HG03280 (cell line): ENCODE measurements at regions not wholly inside any gene's neighbourhood (a gene's known extent, or its start where the extent isn't known, plus 50 kb on each side); places are given as distances from the start of the nearest gene placed in this dataset.
"Not testable (repeated sequence)": the region's sequence is repeated elsewhere in the genome, so short reads cannot be mapped to it uniquely, and the experiment has no call there.

Experiments
- ATAC-seq: cut with Tn5 transposase; IDR thresholded peaks from one replicate; pipeline ENCODE4 v1.9.1; 2021; ENCODE audit warnings: mild to moderate bottlenecking, moderate library complexity; ENCODE audit not compliant: unreplicated experiment

- ATAC-seq = not testable (repeated sequence)
Observed at GRCh38 chr5:34188001-34188822, 145.2 kb upstream of the C1QTNF3 start.

GRCh38 chr5:34189246-34189645 lies 146.2 kb upstream of the C1QTNF3 start:
- not testable (repeated sequence) for ATAC-seq

DNA sequence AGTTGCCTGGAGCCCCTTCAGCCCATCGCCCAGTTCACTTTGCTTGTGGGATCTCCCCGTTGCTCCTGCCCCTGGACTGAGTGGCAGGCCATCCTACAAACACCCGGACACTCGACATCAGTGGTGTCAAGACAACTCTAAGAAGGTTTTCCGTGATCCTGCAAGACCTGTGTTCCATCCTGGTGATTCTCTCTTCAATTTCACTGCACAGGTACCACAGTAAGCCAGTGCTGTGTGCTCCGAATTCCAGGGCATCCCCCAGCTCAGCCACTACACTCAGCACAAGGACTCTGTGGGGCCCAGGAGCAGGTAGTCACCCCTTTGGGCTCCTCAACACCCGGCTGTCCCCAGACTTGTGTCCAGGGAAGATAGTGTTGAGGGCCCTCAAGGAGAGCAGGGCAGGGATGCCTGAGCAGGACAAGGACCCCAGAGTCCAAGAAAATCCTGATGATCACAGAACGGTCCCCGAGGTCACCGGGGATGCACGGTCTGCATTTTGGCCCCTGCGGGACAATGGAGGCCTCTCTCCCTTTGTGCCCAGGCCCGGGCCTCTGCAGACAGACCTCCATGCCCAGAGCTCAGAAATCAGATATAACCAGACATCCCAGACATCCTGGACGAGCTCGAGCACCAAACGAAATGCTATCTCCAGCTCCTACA lies 146.9 kb upstream of the C1QTNF3 start:
- ATAC-seq = not testable (repeated sequence)

- ATAC-seq = not testable (repeated sequence)
Observed at GRCh38 chr5:34190466-34190865, 147.5 kb upstream of the C1QTNF3 start.

DNA sequence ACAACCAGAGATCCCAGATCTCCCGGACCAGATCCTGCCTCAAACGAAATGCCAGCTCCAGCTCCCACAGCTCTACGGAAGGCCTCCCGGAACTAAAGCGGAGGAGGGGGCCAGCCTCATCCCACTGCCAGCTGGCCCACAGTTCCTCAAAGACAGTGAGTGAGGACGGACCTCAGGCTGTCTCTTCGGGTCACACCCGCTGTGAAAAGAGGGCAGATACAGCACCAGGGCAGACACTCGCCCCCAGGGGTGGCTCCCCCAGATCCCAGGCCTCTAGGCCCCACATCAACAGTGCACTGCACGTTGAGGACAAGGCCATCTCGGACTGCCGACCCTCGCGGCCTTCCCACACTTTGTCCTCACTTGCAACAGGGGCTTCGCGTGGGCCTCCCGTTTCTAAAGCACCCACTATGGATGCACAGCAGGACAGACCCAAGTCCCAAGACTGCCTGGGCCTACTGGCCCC lies 148.3 kb upstream of the C1QTNF3 start:
- not testable (repeated sequence) for ATAC-seq

GRCh38 chr5:34192064-34192922 lies 149.3 kb upstream of the C1QTNF3 start:
- not testable (repeated sequence) for ATAC-seq

DNA sequence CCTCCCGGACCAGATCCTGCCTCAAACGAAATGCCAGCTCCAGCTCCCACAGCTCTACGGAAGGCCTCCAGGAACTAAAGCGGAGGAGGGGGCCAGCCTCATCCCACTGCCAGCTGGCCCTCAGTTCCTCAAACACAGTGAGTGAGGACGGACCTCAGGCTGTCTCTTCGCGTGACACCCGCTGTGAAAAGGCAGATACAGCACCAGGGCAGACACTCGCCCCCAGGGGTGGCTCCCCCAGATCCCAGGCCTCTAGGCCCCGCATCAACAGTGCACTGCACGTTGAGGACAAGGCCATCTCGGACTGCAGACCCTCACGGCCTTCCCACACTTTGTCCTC lies 149.9 kb upstream of the C1QTNF3 start:
- not testable (repeated sequence) for ATAC-seq

DNA sequence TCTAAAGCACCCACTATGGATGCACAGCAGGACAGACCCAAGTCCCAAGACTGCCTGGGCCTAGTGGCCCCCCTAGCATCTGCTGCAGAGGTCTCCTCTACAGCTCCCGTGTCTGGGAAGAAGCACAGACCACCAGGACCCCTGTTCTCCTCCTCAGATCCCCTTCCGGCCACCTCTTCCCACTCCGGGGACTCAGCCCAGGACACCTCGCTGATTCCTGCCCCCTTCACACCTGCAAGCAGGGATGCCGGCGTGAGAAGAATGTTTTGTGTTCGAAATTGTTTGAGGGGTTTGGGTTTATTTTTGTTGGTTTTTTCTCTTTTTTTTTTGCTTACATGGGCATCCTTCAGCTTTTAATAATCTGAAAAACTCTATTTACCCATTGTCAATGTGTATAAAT lies 150.3 kb upstream of the C1QTNF3 start:
- not testable (repeated sequence) for ATAC-seq

GRCh38 chr5:34193804-34194203 lies 150.8 kb upstream of the C1QTNF3 start:
- ATAC-seq = not testable (repeated sequence)

- ATAC-seq = not testable (repeated sequence)
Observed at GRCh38 chr5:34196091-34196490, 153.1 kb upstream of the C1QTNF3 start.

- not testable (repeated sequence) for ATAC-seq
Observed at GRCh38 chr5:34205347-34205746, 162.3 kb upstream of the C1QTNF3 start.

- not testable (repeated sequence) for ATAC-seq
Observed at GRCh38 chr5:34217386-34217785, 174.4 kb upstream of the C1QTNF3 start.

DNA sequence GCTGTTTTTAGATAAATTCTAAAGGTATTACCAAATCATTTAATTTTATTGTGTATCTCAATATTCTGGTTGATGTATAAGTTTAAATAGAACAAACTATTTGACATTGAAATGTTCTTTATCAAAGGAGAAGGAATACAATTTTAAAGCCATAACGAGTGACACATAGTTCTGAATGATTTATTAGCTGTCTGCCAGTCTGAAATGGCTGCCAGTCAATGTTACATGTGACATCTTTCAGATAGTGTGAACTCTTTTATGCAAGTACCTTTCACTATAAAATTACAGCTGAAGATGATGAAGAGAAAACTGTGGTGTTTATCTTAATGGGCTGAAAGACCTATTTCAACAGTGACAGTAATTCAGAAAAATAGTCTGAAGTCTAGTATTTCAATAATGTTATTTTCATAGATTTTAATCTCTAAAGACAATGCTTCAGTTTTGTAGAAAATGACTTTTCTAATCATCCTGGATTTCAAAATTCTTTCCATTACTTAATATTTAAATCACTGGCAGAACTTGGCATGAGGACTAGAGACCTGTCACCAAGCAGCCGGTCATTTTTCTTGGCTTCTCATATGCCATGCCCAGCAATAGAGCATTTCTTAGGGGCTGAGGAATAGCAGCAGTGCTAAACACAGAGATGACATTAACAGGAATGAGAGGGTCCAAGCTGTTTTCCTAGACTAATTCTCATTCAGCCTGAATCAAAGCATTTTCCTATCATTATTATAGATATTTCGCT lies 178.5 kb upstream of the C1QTNF3 start:
- not testable (repeated sequence) for ATAC-seq

- not testable (repeated sequence) for ATAC-seq
Observed at GRCh38 chr5:34223158-34223557, 180.1 kb upstream of the C1QTNF3 start.

DNA sequence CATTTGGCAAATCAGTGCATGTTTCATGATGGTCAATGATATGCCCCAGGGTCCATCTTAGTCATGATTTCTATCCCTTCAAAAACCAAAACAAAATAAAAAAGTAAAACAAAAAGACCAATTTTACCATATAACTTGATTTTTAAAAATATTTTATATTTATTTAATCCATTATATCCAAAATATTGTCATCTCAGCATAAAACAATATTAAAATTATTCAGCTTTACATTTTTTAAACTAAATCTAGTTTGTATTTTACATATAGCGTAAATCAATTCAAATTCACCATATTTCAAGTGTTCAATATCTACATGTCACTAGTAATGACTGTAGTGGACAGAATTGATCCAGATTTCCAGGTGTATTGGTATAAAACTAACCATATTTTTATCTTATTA lies 187.4 kb upstream of the C1QTNF3 start:
- not testable (repeated sequence) for ATAC-seq

DNA sequence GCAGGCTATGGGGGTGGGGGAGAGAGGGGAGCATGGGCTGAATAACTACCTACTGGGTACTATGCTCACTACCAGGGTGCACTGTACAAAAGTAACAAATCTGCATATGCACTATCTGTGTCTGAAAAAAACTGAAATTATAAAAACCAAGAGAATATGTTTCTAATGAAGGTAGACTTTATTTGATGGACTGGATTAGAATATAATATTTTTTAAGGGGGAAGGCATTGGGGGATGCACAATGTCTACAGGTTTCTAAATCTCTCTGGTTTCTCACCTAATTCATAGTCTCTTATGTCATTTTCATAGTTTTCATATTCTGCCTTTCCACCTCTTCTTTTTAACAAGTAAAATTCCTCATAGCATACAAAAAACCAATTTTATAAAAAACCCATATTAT lies 200.8 kb upstream of the C1QTNF3 start:
- not testable (repeated sequence) for ATAC-seq

GRCh38 chr5:34244281-34245031 lies 201.4 kb upstream of the C1QTNF3 start:
- ATAC-seq = peak; percentile 47

DNA sequence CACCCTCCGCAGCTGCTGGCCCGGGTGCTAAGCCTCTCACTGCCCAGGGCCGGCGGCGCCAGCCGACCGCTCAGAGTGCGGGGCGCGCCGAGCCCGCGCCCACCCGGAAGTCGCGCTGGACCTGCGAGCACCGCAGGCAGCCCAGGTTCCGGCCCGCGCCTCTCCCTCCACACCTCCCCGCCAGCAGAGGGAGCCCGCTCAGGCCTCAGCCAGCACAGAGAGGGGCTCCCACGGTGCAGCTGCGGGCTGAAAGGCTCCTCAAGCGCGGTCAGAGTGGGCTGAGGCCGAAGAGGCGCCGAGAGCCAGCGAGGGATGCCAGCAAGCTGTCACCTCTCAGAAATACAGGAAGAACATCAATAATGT lies 202.0 kb upstream of the C1QTNF3 start:
- peak; percentile 71 for ATAC-seq

DNA sequence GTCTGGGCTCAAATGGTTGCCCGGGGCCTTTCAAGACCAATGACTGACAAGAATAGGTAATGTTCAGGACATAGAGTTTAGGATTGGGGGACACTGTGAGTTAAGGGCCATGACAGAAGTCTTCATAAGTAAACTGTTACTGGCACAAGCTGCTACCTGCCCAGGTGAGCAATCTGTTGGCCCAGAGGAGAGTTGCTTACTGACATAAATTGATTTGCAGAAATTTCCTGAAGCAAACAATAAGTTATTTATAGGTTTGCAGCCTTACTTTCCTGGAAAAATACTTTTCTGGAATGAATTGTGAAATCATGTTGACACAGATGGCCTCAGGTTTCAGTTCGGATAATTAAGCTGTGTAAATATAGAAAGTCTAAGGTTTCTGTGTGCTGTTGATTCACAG lies 202.8 kb upstream of the C1QTNF3 start:
- ATAC-seq = not testable (repeated sequence)

DNA sequence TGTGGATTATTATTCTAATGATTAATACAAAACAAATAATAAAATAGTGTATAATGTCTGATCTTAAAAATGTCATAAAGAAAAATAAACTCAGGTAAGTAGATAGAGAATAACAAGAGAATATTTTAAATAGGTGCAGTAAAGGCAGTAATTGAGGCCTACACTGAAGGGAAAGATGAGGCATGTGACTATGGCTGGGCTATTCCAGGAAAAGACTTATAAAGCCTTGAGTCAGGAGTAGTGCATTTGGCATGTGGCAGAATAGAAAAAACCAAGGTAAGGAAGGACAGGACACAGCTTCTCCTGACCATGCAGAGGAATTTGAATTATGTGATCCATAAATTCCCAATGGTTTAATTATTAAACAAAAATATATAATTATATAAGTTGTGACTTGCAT lies 215.6 kb upstream of the C1QTNF3 start:
- ATAC-seq = not testable (repeated sequence)
